DMS53 (cell line): ENCODE measurements at regions not wholly inside any gene's neighbourhood (a gene's known extent, or its start where the extent isn't known, plus 50 kb on each side); places are given as distances from the start of the nearest gene placed in this dataset.
A peak's percentile ranks its signal among the peaks of the same experiment; 100 is the strongest.

Source experiments
- DNase-seq: peaks from one replicate; lab custom pipeline; 2025; lab: John Stamatoyannopoulos, UW

DNA sequence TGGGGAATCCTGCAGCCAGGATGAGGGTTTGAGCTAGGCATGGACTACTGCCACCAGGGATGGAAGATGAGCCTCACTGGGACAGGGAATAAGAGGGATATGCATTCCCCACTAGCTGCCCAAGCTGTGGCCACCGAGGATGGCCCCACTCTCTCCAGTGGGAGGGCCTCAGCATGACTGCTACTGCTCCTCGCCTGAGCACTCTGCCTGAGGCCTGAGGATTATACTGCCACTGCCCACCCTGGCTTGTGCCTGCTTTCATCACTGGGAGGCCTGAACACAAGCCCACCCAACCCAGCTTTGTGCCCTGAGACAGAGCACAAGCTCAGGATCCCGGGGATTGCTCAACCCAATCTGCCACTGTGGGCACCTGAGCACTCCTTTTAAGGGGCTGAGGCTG is 425.6 kb downstream of the RASEF start:
- no peak for DNase-seq

DNA sequence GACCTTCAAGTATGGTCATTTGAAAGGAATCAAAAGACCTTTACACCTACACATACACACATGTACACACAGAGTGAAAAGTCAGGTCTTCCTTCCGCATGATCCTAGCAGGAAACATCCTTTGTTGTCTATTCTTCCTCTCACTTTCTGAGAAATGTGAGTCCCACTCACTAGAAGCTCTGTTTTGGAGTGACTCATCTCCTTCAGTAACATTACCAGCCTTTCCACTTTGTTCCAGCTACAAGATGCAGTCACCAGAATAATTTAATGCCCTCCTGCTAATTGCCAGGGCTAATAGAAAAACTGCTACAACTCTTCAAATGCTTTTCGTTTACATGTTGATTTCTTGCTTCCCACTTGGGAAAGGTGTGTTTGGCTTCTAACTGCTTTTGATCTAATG is 417.3 kb downstream of the RASEF start:
- peak; percentile 40 for DNase-seq

DNA sequence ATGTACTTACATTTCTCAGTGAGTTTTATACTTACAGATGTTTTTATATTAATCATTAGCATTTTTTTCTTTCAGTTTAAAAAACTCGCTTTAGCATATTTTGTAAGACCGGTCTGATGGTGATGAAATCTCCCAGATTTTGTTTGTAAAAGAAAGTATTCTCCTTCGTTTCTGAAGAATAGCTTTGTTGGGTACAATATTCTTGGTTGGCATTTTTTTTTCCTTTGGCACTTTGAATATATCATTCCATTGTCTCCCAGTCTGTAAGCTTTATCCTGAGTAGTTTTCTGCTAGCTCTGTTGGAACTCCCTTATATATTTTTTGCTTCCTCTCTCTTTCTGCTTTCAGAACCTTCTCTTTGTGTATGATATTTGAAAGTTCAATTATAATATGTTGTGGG is 412.6 kb downstream of the RASEF start:
- DNase-seq, result no peak

DNA sequence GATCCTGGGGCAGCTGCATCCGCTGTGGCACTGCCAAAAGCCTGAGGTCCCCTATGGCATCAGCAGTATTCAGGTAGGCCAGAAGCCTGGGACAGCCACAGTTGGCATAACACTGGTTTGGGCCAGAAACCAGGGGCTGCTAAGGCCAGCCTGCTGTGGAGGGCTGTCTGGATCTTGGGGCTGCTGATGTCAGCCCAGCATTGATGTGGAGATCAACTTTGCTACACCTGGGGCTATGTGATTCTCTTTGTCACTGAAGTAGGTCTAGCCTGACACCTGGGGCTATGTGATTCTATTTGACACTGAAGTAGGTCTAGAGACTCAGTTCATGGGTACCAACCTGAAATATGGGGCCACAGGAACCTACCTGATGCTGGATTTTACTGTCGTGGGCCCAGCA is 411.5 kb downstream of the RASEF start:
- no peak for DNase-seq

DNA sequence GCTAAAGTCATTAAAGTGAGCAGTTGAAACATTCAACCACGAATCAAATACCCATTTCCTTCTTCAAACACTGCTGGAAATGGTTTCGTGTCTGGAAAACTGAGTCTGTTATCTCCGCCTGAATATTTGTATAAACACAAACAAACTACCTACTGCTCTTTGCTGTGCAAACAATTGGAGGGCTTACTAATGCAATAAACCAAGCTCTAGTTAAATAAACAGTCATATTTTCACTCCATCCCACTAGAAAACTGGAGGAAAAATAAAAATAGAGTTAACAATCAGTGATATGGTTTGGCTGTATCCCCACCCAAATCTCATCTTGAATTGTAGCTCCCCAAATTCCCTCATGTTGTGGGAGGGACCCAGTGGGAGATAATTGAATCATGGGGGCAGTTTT is 397.6 kb downstream of the RASEF start:
- DNase-seq, result peak; percentile 81

DNA sequence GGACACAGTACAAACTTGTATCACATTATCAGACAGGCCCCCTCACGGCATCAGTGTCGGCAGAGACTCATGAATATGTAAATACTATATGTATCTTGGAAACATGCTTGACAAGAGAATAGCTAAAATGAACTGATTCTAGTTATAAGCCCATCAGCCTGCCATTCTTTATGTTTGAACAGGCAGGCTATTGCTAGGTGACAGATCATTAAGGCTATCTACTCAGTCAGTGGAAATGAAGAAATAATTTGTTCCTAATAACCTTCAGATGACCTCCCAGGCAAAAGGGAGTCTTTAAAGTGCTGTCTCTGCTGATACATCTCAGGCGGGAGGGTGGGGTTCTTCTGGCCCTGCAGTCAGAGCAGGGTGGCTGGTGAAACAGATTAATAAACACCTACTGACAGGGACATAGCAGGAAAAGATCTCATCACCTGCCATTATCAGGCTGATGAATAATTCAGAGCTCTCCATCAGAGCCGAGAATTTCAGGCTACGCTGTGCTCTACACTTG is 394.2 kb downstream of the RASEF start:
- DNase-seq, result no peak

DNA sequence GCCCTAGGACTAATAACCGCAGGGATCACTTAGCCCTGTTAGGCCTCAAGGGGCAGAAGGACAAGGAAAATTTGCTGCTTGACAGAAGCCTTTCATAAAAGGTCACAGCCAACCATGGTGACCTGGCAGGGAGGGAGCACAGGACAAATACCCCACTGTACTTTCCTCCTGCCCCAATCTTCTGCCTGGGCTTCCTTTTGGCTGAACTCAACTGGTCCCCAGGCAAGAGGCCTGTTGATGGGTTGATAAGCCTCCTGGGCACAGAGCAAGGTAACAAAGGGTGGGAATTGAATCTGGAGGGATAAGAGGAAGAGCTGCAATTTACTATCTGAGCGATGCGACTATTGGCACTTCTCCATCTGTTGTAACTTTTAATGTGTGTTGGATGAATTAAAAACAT is 392.9 kb downstream of the RASEF start:
- DNase-seq, result no peak

DNA sequence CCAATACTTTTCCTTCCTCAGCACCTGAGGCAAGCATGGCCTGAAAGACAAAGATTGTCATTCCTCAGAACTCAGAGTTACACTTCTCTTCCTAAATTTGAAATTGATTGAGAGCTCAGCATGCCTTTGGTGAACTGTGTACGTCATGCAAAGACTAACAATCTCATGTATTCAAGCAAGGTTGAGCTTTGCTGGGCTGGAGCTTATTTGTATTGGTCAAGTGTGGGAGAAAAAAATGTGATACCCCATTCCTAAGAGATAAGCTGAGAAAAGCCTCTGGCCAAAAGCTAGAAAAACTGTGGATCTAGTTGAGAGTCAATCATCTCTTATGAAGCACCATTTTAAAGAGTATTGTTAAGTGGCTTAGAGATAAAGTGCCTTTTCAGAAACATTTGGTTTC is 392.2 kb downstream of the RASEF start:
- no peak for DNase-seq

DNA sequence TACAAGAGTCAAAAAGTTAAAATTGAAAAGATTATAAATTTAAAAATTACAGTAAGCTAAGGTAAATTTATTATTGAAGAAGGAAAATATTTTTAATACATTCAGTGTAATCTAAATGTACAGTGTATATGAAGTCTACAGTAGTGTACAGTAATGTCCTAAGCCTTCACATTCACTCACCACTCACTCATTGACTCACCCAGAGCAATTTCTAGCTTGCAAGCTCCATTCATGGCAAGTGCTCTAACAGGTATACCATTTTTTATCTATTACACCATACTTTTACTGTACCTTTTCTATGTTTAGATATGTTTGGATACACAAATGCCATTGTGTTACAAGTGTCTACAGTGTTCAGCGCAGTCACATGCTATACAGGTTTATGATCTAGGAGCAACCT is 389.7 kb downstream of the RASEF start:
- no peak for DNase-seq

DNA sequence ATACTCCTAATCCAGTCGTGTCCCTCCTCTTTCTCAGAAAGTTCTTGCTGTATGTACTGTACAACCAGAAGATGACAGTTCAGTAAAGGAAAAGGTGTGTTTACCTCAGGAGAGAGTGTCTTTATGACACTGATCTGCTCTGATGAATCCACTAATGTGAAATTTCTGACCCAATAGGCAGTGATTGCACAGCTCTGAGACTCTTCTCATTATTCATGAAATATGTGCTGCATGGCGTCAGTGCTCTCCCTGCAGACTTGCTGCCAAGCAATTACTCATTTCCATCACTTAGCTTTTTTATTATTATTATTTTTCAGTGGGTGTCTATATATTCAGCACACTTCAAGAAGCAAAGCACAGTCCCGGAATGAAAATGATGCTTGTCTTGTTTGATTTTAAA is 389.0 kb downstream of the RASEF start:
- no peak for DNase-seq

DNA sequence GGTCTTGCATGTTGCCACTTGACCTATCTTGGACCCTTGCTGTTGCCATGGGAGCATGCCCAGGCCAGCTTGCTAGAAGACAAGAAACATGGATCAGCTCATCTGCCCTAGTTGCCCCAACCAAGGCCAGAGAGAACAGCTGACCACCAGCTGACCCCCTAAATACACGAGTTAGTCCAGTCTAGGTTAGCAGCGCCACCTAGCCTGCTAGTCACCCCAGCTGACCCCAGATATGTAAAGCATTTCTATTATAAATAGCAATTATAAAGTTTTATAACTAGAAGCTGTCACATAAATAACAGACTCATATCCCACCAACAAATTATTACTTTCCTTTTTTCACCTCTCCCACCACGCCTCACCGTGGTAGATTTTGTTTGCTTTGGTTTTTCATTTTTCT is 387.8 kb downstream of the RASEF start:
- DNase-seq, result no peak

DNA sequence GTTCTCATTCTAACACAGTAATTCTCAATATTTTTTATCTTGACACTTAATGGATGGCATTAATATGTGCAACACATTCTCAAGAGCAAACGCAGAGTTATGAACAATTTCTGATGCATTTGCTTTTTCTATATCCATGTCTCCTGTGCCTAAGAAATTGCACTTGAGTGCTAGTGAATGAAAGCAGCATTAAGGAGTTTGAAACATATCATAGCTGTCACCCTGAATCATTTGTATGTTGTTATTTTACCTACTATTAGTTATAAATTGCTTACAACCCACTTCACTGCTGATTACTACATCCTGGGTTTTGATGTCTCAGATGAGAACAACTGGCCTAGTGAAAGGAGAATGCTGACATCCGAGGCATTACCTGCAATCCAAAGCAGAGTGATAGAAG is 387.3 kb downstream of the RASEF start:
- DNase-seq, result no peak

DNA sequence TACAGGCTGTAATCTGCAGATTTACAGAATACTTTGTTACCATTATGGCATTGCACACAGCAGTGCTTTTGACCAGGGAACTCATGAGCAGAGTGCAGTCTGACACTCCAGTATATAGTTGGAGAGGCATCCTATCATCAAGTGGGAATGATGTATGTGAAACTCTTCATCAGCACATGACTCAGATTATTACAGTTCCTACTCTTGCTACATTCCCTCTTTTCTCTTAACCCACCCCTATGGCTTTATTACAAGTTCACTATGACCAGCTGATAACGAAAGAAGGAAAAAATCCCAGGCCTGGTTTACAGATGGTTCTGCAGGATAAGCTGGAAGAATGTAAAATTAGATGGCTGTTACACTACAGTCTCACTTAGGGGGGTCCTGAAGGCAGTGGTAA is 385.9 kb downstream of the RASEF start:
- no peak for DNase-seq

DNA sequence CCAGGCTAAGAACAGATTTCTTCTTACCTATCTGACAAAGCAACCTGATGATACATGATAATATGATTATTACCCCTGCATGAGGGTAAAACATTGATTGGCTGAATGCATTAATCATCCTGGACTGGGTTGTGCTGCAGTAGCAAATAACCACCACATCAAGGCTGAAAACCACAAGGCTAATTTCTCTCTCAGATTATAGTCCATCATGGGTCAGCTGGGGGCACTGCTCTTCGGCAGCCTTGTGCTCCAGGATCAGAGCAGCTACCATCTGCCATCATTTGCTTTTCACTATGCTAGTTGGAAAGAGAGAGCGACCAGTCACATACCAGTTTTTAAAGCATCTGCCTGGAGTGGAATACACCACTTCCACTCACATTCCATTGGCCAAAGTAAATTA is 383.5 kb downstream of the RASEF start:
- peak; percentile 10 for DNase-seq

DNA sequence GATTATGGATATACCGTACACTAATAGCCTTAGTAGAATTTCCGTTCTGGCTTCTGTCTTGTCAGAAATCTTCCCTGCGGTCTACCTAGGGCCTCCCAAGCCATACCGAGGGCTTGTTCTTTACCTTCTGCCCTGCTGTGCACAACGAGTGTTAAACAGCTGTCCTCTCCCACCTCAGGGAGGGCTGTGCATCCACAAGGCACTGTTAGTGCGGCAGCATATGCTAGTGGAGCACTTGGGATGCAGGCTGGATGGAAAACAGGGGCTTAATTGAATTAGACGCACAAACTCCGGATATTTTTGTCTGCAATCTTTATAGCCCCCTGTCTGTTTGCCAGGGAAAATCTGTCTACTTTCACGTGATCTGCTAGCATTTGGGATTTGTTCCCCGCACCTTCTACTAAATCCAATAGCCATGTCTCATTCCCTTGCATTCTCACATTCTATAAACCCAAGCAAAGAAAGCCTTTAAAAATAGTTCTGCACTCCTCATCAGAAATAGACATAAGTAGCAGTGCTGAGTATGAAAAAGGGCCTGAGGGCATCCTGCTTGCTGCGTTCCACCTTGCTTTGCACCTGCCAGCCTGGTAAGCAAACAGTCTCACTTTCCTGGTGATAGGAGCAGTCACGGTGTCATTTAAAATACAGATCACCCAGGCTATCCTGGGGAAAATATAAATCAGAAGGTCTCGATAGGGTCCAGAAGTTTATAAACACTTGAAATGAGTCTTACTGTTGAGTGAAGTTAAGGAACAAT is 382.6 kb downstream of the RASEF start:
- peak; percentile 53 for DNase-seq

DNA sequence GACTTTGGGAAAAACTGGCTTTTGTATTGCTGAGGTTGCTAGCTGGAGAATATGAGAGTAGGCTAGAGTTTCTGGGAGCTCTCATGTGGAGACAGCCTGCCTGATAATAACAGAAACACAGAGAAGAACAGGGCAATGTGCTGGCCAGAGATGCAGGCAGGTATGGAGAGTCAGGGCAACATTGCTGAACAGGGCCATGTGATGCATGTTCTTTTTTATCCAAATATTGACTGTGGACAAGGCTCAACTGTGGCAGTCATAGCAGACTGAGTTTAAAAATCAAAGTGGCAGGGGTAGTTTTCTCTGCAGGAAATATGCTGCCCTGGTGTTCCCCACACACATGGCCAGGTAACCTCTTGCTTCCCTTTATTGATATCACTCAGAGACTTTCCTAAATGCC is 381.1 kb downstream of the RASEF start:
- DNase-seq, result peak; percentile 24

DNA sequence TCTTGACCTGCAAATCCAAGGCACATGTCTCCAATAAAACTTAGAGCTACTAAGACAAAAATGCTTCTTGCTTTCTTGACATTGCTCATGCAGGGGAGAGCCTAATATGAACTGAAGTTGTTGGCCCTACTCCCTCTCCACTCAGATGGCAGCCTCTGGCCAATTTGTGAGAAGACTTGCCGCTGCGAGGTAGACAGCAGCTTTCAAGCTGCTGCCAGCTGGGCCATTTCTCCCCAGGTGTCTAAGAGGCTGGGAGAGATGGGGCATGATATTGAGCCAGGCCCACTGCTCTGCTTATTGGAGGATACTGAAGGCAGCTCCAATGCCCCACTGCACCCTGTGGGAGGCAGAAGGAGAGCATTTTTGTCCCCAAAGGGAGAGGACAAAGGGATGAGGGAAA is 380.5 kb downstream of the RASEF start:
- DNase-seq, result no peak

DNA sequence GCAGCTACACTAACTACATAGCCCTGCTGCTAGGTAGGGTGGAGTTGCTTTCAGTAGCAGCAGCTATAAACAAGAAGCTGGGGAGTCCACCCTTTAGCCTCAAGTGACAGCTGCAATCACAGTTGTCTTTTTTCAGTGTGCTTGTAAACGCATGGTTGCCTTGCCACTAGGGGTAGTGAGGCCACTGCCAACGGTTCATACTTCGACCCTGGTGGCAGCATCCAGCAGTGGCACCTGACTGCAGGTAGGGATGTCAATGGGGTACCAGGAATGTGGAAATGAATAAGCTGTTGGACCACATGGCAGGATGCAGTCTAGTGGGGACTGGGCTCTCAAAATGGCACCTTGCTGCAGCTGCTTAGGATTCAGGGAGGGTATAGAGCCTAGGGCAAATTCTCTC is 367.2 kb downstream of the RASEF start:
- DNase-seq, result no peak

DNA sequence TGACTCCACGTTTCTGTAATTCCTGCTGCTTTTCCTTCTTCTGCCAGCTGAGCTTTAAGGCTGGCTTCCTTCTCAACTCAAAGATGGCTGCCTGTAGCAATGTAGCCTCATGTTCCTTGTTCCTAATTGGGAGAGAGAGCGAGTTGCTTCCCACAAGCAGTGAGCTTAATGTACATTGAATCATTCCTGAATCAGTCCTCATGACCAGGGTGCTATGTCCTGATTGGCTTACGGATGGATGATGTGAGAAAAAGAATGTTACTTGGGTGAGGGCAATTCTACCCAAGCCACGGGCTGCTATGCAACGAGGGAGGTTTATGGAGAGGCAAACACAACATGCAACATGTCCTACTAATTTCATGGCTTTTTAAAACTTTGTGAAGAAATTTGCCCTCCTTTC is 356.2 kb downstream of the RASEF start:
- no peak for DNase-seq

DNA sequence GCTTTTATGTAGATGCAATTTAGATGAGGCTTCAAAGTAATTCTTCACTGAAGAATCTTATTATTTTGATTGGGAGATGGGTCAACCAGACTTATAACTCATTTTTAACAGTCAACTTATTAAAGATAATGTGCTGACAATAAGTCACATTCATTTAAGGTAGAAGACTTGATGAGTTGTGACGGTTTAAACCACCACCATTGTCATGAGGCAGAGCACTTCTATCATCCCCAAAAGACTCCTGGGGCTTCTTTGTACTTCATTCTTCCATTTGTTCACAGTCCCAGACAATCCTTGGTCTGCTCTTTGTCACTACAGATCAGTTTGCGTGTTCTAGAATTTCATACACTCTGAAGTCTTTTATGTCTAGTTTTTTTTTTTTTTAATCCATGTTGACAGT is 346.1 kb downstream of the RASEF start:
- DNase-seq, result no peak

DNA sequence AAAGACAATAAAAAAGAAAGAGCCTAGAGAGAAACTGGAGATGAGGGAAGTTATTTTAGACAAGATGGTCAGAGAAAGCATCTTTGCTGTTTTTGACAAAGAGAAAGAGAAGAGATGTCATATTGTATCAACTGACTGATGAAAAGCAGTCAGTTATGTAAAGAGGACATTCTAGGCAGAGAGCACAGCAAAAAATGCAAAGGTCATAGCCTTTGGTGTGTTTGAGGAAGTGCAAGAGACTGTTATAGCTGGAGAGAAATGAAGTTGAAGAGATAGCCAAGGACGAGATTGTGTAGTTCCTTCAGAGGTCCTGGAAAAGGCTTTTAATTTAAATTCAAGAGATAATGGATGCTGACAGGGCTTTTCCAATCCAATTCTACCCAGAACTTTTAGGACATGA is 342.4 kb downstream of the RASEF start:
- no peak for DNase-seq

DNA sequence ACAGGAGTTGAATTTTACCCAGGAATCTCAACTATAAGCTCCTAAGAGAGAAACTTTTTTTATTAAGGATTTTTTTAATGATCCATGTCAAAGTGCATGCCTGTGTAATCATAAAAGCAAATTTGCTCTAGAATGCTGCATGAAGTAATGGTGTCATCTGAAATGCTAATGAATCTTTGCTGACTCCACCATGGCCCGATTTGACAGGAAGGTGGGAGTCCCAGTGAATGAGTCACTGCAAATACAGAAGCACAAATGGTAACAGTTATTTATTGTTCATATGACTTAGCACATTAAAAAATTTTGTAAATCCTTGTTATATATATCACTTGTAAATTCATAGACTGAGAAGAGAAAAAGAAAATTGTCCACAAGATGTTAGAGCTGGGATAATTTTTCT is 341.3 kb downstream of the RASEF start:
- DNase-seq, result no peak

DNA sequence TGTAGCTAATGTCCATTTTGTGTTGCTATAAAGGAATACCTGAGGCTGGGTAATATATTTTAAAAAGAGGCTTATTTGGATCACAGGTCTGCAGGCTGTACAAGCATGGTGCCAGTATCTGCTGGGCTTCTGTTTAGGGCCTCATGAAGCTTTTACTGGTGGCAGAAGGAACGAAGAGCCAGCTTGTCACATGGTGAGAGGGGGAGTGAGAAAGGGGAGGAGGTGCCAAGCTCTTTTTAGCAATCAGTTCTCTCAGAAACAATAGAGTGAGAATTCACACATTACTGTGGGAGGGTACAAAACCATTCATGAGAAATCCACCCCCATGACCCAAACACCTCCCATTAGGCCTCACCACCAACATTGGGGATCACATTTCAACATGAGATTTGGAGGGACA is 340.9 kb downstream of the RASEF start:
- DNase-seq, result no peak

DNA sequence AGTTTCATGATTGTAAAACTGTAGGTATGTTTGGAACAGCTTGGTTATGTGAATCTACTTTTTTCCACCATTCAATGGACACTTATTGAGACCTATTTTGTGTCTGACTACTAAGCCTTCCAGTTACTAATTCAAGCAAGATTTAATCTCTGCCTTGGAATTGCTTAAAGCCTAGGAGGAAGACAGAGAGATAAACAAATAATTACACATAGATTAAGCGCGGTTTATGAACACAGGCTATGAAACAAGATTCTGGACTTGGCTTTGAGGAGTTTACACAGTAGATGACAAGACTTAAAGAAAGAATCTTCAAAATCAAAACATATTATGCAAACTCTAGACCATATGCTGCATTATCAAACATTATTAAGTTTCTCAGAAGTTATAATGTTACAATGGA is 340.4 kb downstream of the RASEF start:
- DNase-seq, result no peak
